Stimulated activated CD4-positive, alpha-beta T cell treated with anti-CD3 and anti-CD28 coated beads, Interleukin-2, amount 100 ng/mL, for 24 hours (primary cell): ENCODE measurements at regions not wholly inside any gene's neighbourhood (a gene's known extent, or its start where the extent isn't known, plus 50 kb on each side); places are given as distances from the start of the nearest gene placed in this dataset.
A peak's percentile ranks its signal among the peaks of the same experiment; 100 is the strongest.
"Not testable (repeated sequence)": the region's sequence is repeated elsewhere in the genome, so short reads cannot be mapped to it uniquely, and the experiment has no call there.

Experiments
- DNase-seq, 2 donors: peaks; one replicate each; pipeline ENCODE4 v3.0.0-alpha.2; 2020

DNA sequence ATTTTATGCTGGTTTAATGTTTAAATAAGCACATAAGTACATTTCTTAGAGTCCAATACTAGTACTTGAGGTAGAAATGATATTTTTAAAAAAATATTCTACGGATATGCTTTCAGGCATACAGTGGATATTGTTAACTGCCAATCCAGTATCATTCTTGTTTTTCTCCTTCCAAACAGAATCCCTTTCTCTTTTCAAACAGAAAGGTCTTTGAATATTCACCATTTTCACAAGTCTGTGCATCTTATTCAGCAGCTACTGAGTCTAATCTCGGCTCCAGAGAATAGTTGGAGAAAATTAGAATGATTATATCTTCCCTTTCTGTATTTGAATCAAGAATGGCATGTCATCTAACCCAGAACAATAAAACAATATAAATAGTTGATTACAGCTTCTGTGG is 174.5 kb downstream of the GOLGA6L6 start:
- DNase-seq: no peak

DNA sequence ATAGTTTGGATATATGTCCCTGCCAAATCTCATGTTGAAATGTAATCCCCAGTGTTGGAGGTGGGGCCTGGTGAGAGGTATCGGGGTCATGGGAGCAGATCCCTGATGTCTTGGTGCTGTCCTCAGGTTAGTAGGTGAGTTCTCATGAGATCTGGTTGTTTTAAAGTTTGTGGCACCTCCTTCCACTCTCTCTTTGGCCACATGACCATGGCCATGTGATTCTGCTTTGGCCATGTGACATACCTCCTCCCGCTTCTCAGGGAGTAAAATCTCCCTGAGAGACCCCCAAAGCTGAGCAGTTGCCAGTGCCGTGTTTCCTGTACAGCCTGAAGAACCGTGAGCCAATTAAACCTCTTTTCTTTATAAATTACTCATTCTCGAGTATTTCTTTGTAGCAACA is 178.0 kb downstream of the GOLGA6L6 start:
- DNase-seq: not testable (repeated sequence)

DNA sequence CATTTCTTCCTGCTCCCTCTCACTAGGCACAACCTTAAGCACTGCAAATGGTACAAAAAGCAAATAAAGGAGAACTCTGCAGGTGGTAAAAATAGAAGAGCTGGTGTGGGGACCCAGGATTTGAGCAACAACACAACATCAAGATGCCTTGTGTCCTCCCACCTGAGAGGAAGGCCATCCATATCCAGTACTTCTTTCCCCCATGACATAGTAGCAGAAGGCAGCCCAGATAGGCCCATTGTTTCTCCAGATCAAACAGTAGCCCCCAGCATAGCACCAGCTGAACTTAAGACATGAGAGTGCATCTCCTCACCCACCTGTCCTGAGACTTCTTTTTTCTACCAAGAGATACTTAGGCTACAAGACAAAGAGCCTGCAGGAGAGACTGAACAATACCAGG is 180.5 kb downstream of the GOLGA6L6 start:
- no peak for DNase-seq

- DNase-seq: no peak
Observed at GRCh38 chr15:20358779-20359414, 182.7 kb downstream of the GOLGA6L6 start.

- DNase-seq: no peak
Observed at GRCh38 chr15:20358066-20358778, 183.4 kb downstream of the GOLGA6L6 start.

- no peak for DNase-seq
Observed at GRCh38 chr15:20357481-20358065, 184.0 kb downstream of the GOLGA6L6 start.

- DNase-seq: no peak
Observed at GRCh38 chr15:20356911-20357480, 184.6 kb downstream of the GOLGA6L6 start.

GRCh38 chr15:20356444-20356910 is 185.1 kb downstream of the GOLGA6L6 start:
- peak; percentile 88 to 90 for DNase-seq

GRCh38 chr15:20355256-20355868 is 186.2 kb downstream of the GOLGA6L6 start:
- DNase-seq: no peak

- not testable (repeated sequence) for DNase-seq
Observed at GRCh38 chr15:20354884-20355223, 186.7 kb downstream of the GOLGA6L6 start.

- no peak for DNase-seq
Observed at GRCh38 chr15:20353966-20354883, 187.4 kb downstream of the GOLGA6L6 start.

DNA sequence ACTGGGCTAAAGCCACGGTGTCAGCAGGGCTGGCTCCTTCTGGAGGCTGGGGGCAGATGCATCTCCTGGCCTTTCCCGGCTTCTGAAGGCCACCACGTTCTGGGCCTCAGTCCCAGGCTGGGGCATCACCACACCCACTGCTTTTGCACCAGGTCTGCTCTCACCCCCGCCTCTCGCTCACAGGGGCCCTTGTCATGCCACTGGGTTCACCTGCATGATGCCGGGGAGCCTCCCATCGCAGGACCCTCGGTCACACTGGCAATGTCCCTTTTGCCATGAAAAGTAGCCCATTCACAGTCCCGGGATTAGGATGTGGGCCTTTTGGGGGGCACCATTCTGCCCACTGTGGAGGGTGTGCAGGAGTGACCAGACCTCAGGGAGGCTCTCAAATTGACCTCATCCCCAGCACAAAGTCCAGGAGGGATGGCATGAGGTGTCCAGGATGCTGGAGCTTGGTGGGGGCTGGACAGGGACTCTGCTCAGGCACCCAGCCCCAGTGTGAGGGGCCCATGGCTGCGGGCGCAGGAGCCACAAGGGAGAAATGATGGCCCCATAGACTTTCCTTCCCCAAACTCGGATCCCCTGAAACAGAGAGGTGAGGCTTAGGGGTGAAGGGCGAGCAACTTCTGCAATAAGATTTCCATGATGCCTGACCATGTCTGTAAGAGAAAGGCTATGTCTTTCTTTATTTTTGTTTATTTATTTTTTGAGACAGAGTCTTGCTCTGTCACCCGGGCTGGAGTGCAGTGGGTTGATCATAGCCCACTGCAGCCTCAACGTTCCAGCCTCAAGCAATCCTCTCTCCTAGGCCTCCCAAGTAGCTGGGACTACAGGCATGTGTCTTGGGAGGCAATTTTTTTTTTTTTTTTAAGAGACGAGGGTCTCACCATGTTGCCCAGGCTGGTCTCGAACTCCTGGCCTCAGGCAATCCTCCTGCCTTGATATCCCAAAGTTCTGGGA is 189.1 kb downstream of the GOLGA6L6 start:
- DNase-seq: no peak

GRCh38 chr15:20351448-20351971 is 190.1 kb downstream of the GOLGA6L6 start:
- DNase-seq: no peak

DNA sequence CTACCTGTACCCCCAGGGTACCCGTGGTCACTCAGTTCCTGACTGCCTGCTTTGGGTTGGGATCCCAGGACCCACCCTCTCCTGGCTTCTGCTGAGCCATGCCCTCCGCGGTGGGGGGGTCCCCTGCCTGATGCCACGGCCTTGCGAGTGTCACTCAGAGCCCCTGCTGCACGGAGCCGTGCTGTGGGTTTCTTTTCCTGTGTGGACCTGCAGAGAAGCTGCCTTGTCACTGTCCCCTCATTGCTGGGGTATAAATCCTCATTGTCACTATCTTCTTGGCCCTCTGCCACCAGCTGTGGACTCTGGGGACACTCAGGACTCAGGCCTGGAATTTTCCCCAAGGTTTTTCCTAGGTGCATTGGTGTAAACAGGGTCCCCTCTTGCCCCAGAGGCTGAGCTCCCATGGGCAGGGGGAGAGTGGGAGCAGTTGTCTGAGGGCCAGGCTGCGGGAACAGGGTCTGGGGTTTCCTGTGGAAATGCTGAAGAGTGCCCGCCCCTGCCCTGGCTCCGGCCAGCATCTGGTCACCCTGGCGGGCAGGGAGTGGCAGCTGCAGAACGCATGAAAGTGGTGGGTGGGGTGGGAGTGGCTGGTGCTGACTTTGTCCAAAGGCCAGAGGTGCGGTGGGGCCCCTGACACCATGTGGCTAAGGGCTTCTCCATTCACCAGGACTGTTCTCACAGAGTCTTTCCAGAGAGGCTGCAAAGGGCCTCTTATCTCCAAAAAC is 191.7 kb downstream of the GOLGA6L6 start:
- DNase-seq: no peak

DNA sequence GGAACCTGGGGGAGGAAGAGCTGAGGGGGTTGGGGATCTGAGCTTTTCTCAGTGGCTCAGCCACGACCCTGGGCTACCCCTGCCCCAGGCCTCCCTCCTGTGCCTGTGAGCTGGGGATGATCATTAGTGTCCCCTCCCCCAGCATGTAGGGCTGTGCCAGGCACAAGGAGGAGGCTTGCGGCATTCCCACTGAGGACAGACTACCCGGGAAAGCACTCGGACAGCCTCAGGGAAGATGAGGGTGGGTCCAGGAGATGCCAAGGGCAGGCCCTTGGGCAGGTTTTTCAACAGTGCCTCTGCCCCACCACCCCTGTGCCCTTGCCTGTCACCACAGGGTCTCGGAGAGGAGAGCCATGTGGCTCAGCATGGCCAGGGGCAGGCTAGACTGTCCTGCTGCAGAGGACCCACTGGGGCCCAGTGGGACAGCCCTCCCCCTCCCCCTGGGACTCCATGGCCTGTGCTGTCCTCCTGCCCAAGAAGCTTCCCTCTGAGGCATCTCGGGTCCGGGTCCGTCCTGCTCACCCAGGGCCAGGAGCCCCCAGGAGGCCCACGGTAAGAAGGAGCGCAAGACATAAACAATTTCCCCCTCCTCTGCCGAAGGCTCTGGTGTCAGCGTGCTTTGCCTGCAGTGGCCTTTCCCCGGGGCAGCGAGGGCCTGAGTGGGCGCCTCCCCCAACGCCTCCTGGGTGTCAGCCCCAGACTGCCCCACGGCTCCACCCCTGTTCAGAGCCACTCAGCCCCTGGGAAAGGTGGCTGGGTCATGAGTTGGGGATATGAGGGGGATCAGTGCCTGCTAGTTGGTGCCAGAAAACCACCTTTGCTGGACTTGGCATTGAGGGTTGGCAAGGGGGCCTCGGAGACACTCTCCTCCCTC is 192.5 kb downstream of the GOLGA6L6 start:
- no peak for DNase-seq

DNA sequence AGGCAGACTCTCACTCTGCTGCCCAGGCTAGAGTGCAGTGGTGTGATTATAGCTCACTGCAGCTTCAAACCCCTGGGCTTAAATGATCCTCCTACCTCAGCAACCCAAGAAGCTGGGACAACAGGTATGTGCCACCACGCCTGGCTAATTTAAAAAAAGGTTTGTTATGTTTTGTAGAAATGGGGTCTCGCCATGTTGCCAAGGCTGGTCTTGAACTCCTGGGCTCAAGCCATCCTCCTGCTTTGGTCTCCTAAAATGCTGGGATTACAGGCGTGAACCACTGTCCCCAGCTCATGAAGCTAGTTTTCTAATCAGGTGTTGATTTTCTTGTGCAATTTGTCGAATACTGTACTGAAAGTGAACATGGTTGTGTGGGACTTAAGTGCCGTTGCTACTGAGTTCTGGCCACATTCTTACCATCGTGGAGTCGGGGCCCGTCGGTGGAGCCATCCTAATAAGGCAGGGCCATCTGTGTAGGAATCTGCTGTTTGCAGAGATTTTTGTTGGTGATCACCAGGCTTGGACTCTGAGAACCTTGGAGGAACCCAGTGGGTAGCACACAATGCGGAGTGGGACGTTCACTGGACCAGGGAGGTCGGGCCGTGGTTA is 193.2 kb downstream of the GOLGA6L6 start:
- no peak for DNase-seq

GRCh38 chr15:20346082-20346805 is 195.4 kb downstream of the GOLGA6L6 start:
- peak in 1 of 2 donors; percentile 17 for DNase-seq

DNA sequence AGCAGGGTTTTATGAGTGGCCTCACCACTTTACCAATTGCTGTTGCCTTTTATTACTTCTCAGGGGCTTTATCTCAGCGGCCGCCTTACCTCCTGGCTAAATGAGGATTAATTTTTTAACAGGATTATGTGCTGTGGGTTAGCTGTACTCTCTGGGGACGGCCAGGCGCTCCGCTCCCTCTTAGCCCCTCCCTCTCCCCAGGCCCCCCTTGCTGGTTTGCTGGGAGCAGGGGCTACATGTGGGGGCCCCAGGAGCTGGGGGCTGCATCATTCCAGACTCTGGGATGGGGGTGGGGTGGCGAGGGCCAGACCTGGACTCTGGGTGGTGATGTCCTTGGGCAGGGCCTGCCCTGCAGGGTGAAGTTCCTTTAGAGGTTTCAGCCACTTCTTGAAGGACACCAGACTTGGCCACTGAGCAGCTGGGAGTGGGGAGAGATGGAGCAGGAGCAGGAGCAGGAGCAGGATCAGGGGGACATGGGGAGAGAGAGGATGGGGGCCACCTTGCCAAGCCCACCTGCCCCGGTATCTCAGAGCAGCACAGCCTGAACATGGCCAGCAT is 196.1 kb downstream of the GOLGA6L6 start:
- DNase-seq: peak in 1 of 2 donors; percentile 17
